D721Med (cell line): ENCODE measurements at regions not wholly inside any gene's neighbourhood (a gene's known extent, or its start where the extent isn't known, plus 50 kb on each side); places are given as distances from the start of the nearest gene placed in this dataset.
"Not testable (repeated sequence)": the region's sequence is repeated elsewhere in the genome, so short reads cannot be mapped to it uniquely, and the experiment has no call there.

Experiments
- DNase-seq: peaks from one replicate; pipeline ENCODE4 v3.0.0; 2011; ENCODE audit warnings: low spot score; ENCODE audit not compliant: insufficient read length
- FAIRE-seq: peaks from 2 replicates; lab custom pipeline; 2011; peaks lifted over from hg19 to GRCh38; lab: Jason Lieb, UNC
- TF ChIP-seq, protein P1 (sequence below): IDR thresholded peaks from 2 replicates; pipeline ENCODE4 v1.5.1; 2012; ENCODE audit warnings: mild to moderate bottlenecking, control low read depth; ENCODE audit not compliant: insufficient read depth; ENCODE audit errors: missing control alignments

DNA sequence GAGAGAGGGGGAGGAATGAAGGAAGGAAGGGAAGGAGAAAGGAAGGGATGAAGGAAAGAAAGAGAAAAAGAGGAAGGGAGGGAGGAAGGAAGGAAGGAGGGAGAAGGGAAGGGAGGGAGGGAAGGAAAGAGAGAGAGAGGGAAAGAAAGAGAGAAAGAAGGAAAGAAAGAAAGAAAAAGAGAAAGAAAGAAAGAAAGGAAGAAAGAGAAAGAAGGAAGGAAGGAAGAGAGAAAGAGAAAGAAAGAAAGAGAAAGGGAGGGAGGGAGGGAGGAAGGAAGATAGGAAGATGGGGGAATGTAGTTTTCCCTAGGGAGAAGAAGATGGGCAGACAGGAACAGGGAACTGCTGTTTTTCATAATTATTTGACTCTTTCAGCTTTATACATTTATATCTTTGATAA lies 115.1 kb upstream of the CXADR start:
- TF ChIP-seq, protein P1, sequence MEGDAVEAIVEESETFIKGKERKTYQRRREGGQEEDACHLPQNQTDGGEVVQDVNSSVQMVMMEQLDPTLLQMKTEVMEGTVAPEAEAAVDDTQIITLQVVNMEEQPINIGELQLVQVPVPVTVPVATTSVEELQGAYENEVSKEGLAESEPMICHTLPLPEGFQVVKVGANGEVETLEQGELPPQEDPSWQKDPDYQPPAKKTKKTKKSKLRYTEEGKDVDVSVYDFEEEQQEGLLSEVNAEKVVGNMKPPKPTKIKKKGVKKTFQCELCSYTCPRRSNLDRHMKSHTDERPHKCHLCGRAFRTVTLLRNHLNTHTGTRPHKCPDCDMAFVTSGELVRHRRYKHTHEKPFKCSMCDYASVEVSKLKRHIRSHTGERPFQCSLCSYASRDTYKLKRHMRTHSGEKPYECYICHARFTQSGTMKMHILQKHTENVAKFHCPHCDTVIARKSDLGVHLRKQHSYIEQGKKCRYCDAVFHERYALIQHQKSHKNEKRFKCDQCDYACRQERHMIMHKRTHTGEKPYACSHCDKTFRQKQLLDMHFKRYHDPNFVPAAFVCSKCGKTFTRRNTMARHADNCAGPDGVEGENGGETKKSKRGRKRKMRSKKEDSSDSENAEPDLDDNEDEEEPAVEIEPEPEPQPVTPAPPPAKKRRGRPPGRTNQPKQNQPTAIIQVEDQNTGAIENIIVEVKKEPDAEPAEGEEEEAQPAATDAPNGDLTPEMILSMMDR, result no peak
- FAIRE-seq, result no peak
- DNase-seq, result no peak

DNA sequence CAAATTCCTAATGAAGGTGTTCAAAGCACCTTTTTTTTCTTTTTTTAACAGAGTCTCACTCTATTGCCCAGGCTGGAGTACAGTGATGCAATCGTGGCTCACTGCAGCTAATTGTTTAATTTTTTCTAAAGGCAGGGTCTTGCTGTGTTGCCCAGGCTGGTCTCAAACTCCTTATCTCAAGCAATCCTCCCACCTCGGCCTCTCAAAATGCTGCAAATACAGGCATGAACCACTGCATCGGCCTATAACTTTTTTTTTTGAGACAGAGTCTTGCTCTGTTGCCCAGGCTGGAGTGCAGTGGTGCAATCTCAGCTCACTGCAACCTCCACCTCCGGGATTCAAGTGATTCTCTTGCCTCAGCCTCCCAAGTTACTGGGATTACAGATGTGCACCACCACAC lies 113.9 kb upstream of the CXADR start:
- not testable (repeated sequence) for FAIRE-seq, DNase-seq

DNA sequence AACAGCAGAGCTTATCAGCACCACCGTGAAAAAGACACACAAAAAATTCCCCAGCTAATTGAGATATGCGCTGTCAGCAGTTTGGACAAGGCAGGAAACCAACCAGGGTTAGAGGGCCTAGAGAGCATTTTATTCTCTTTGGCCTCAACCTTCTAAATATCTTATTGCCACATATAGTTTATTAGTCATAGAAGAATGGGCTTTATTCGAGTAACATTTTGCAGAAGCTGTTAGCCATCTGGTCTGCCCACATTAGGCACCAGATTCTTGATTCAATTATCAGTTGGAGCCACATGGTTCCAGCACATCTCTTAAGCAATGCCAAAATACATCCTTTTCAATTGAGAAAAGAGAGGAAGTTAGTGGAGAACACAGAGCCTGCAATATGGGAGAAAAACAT lies 109.9 kb upstream of the CXADR start:
- DNase-seq (no peak), FAIRE-seq (no peak)
- TF ChIP-seq, protein P1, result no peak

DNA sequence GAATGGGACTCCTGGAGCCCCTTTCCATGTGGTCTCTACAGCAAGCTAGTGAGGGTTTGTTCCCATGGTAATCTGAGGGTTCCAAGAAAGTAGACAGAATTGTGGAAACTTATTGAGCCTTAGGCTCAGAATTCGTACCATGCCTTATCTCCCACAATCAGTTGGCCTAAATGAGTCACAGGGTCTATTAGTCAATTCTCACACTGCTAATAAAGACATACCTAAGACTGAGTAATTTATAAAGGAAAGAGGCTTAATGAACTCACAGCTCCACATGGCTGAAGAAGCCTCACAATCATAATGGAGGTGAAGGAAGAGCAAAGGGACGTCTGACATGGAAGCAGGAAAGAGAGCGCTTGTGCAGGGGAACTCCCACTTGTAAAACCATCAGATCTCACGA lies 106.6 kb upstream of the CXADR start:
- TF ChIP-seq, protein P1, result no peak
- FAIRE-seq (no peak), DNase-seq (no peak)

DNA sequence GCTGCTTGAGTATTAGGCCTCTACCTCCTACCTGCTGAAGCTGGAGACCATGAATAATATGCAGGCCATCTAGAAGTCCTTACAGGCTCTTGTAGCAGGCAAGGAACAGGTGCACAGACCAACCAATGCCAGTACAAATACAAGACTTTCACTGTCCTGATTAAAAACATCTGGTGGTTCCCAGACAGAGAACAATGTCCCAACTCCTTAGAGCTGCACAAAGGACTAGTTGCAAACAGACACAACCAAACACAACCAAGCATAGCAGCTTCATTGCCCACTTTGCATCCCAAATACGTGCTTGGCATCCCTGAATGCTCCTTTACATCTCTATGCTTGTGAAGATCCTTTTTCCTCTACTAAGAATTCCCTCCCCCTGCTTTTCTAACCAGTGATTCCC lies 98.1 kb upstream of the CXADR start:
- FAIRE-seq (no peak), DNase-seq (no peak)
- TF ChIP-seq, protein P1, result no peak

DNA sequence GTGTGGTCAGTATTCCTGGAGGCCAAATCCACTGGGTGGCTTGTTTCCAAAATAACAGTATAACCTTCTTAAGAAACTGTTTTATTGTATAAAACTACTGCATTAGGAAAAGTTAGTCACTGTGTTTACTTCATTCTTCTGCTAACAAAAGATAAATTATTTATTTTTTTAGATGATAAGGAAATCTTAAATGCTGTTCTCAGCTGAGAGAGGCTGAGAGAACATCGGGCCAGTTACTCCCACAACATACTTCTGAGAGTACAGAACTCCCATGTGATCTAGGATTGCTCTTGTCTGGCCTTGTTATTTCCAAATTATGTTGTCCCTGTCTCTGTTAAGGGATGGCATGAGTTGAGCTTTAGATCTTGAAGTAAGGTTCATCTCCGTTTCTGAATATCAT lies 96.7 kb upstream of the CXADR start:
- TF ChIP-seq, protein P1, result no peak
- FAIRE-seq, result no peak

DNA sequence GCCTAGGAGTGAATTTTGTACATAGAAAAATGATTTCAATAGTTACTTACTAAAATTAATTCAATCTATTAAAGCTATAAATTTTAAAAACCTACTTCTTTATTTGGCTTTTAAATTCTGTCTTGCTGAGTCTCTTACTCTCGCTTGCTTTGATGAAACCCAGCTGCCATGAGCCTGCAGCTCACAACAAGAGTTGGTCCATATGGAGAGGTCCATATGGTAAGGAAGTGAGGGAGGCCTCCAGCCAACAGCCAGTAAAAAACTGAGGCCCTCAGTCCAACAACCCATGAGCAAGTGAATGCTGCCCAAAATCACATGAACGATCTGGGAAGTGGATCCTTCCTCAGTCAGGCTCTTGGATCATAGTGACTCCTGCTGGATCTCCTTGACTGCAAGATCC lies 89.9 kb upstream of the CXADR start:
- DNase-seq (no peak), FAIRE-seq (no peak)
- TF ChIP-seq, protein P1, result no peak

More for the DNA sequence above, 96.7 kb upstream of the CXADR start:
- DNase-seq, result no peak

DNA sequence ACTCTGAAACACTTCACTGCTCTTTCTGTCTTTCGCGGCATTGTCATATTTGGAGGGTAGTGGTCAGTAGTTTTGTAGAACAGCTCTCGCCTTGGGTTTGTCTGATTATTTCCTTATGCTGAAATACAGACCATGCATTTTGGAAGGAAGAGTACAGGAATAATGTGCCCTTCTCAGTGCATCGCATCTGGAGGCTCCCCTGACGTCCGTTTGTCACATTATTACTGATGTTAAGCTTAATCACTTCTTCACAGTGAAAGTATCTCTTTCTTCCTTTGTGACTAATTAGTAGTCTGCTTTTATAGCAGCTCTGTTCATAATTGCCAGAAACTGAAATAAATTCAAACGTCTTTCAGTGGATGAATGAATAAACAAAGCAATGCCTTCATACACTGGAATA lies 85.7 kb upstream of the CXADR start:
- TF ChIP-seq, protein P1, result no peak
- DNase-seq (no peak), FAIRE-seq (no peak)
